Cardiac fibroblast (primary cell): ENCODE measurements at regions not wholly inside any gene's neighbourhood (a gene's known extent, or its start where the extent isn't known, plus 50 kb on each side); places are given as distances from the start of the nearest gene placed in this dataset.

ENCODE experiments used
- DNase-seq, 2 donors: peaks; one replicate each; pipeline versions ENCODE4 v3.0.0 to v3.0.0-alpha.2; 2010; ENCODE audit warnings: low read depth in 2 of 2
- H3K4me3 ChIP-seq, 2 donors: replicated peaks in 1 of 2; 1 replicate in 1 of 2; 2 replicates in 1 of 2; pipeline ENCODE4 v1.5.1; 2011; ENCODE audit warnings: low read depth in 2 of 2, low read length in 2 of 2, mild to moderate bottlenecking in 2 of 2, moderate library complexity in 1 of 2
- TF ChIP-seq, protein P1 (sequence below): IDR thresholded peaks from one replicate; pipeline ENCODE4 v1.5.1; 2011; ENCODE audit warnings: low read depth, mild to moderate bottlenecking, low read length, inconsistent platforms

DNA sequence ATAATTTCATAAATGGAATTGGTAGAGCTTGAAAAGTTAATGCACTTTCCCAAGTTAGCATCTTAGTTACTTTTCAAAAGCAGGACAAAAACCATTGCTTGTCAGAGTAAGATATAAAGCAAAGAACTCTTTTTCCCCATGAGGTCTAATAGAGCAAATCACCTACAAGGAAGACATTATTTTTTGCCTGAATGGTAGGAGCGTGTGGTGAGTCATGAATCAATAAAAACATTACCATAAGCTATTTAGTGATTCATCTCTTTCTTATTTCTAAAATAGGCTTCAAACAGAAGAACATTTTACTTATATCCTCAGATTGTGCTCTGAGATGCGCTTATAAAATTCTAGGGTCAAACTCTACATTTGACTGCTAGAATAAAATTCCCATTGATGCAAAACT, 109.4 kb upstream of the GPRIN3 start:
- DNase-seq = no peak
- TF ChIP-seq, protein P1, sequence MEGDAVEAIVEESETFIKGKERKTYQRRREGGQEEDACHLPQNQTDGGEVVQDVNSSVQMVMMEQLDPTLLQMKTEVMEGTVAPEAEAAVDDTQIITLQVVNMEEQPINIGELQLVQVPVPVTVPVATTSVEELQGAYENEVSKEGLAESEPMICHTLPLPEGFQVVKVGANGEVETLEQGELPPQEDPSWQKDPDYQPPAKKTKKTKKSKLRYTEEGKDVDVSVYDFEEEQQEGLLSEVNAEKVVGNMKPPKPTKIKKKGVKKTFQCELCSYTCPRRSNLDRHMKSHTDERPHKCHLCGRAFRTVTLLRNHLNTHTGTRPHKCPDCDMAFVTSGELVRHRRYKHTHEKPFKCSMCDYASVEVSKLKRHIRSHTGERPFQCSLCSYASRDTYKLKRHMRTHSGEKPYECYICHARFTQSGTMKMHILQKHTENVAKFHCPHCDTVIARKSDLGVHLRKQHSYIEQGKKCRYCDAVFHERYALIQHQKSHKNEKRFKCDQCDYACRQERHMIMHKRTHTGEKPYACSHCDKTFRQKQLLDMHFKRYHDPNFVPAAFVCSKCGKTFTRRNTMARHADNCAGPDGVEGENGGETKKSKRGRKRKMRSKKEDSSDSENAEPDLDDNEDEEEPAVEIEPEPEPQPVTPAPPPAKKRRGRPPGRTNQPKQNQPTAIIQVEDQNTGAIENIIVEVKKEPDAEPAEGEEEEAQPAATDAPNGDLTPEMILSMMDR = no peak
- no peak overlapping the region for H3K4me3 ChIP-seq

DNA sequence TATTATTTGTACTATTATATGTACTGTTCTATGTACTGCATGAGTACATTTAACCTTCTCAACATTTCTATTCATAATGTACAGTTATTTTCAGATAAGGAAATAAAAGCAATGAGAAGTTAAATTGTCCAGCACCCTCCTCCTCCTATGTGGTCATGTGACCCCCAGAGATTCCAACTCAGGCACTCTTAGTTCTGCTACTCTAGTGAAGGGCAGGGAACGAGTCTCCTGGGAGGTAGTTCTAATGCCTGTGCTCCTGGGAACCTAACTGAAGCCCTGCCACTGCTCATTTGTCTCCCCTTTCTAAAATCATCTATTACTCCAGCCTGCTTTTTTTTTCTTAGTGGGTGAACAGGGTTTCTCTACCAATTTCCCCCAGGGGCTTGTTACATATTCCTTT, 105.9 kb upstream of the GPRIN3 start:
- TF ChIP-seq, protein P1 = no peak
- H3K4me3 ChIP-seq = no peak overlapping the region
- DNase-seq = no peak

DNA sequence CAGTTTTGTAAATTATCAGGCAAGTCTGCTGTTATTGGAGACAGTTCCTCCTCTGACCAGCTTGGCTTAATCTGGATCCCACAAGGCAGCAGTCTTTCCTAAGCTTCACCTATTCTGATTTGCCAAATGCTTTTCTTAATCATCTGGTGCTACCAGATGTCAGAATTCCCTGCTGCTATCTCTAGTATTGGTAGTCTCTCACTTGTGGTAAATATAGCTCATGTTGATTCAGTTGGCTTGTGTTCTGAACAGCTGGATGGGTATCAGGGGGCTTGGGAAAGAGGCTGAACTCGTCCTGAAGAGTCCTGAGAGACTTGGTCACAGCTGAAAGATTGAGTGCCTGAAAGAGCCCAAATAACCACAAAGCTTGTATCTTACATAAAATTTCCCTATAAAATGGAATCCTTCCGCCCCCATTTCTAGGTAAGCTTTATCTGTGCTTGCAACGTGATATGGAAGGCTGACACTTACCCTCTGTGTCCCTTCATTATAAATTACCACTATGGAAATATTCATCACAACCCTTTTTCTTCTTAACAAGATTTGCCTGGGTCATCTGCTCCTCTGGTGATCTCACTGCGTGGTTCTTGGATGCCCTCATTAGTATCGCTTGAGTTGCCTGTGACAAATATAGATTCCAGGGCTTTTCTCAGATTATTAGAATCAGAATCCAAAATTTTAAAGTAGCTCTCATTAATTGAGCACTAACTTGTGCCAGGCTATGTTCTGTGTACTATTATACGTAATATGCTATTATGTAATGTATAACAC, 104.1 kb upstream of the GPRIN3 start:
- no peak overlapping the region for H3K4me3 ChIP-seq
- TF ChIP-seq, protein P1 = no peak
- no peak for DNase-seq

DNA sequence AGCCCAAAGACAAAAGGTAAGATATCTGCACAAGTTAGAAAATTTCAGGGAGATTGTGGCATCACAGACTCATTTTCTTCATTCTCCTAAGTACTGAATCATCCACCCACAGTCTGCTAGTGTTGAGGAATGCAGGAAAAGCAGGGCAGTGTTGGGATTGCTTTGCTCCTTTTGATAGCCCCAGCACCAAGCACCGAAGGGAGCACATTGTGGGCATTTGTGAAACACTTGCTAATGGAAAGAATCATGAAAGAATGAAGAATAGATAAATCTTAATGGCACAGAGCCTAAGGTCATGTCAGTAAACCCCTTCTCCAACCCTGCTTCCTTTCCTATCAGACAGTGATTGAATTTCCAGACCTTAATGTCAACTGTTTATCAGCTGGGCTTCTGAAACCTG, 103.1 kb upstream of the GPRIN3 start:
- H3K4me3 ChIP-seq = no peak overlapping the region
- TF ChIP-seq, protein P1 = no peak
- DNase-seq = peak; percentile 38 to 43

DNA sequence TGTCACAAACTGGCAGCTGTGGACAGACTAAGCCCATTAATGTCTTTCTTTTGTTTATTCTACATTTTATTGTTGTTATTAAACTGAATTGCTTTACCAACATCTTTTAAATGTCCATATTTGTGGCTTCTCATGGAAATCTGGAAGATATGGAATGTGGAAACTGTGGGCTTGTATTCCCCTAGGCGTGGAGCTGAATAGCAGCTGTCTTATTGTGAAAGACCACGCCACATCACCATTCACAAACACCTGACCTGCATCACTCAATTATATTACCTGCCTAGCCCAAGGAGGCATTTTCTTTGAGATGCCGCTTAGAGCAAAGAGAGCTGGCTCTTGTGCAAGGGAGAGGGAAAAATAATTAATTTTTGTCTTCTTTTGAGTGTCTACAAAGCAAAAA, 96.9 kb upstream of the GPRIN3 start:
- TF ChIP-seq, protein P1 = no peak
- DNase-seq = no peak
- H3K4me3 ChIP-seq = no peak overlapping the region

DNA sequence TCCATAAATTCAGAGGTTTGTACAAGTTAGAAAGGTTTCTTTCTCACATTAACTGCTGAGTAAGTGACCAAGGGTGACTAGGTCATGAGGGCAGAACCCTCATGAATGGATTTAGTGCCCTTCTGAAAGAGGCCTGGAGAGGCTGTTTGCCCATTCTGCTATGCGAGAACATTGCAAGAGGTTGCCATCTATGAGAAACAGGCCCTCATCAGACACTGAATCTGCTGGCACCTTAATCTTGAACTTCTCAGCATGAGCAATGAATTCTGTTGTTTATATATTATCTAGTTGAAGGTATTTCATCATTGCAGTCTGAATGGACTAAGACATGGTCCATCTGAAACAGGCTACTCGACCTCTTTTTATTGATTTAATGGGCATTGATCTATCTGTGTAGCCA, 96.2 kb upstream of the GPRIN3 start:
- H3K4me3 ChIP-seq = no peak overlapping the region
- no peak for DNase-seq

More for the DNA sequence above, 96.2 kb upstream of the GPRIN3 start:
- TF ChIP-seq, protein P1 = no peak
